PC-3 (cell line): ENCODE measurements at regions not wholly inside any gene's neighbourhood (a gene's known extent, or its start where the extent isn't known, plus 50 kb on each side); places are given as distances from the start of the nearest gene placed in this dataset.
A peak's percentile ranks its signal among the peaks of the same experiment; 100 is the strongest.

Experiments
- ATAC-seq: fragments of 200-7000 bp; cut with Tn5 transposase; 2 replicates; pipeline ENCODE4 v1.9.1; 2020; ENCODE audit warnings: mild to moderate bottlenecking, moderate library complexity
- BruUV-seq: library from RNA; stranded (reverse); fragments of 400-500 nt; replicated peaks from 2 replicates; lab custom pipeline; 2021; lab: Mats Ljungman, UMichigan
- CTCF ChIA-PET: fragments of 300-600 bp; sonication (Branson Sonifier 250); formaldehyde crosslinking; loops from one replicate; lab custom pipeline; 2022; ENCODE audit warnings: antibody characterized with exemption; lab: Charles Lee
- POLR2A ChIA-PET: fragments of 300-600 bp; sonication (Branson Sonifier 250); formaldehyde crosslinking; loops from one replicate; lab custom pipeline; 2022; ENCODE audit warnings: antibody characterized with exemption; ENCODE audit not compliant: unreplicated experiment; lab: Charles Lee
- DNase-seq: peaks from one replicate; pipeline ENCODE4 v3.0.0-alpha.2; 2015
- H2AFZ ChIP-seq: fragments of 300-600 bp; sonication (generic); 2 replicates; pipeline ENCODE4 v1.6.0; 2016; ENCODE audit warnings: antibody characterized with exemption, low read length
- H3F3A ChIP-seq: fragments of 300-600 bp; sonication (generic); one replicate; pipeline ENCODE4 v1.6.0; 2017; ENCODE audit warnings: antibody characterized with exemption, low read length, control low read depth, mild to moderate bottlenecking; ENCODE audit not compliant: unreplicated experiment
- H3K27ac ChIP-seq: fragments of 300-600 bp; sonication (generic); 2 replicates; pipeline ENCODE4 v1.5.1; 2016; ENCODE audit warnings: mild to moderate bottlenecking, low read length
- H3K27me3 ChIP-seq: fragments of 300-600 bp; sonication (generic); 2 replicates; pipeline ENCODE4 v1.6.1; 2016; ENCODE audit warnings: low read length, mixed read lengths
- H3K36me3 ChIP-seq: fragments of 300-600 bp; sonication (generic); 2 replicates; pipeline ENCODE4 v1.6.1; 2016; ENCODE audit warnings: low read depth, mixed run types, low read length, mixed read lengths
- H3K4me1 ChIP-seq: fragments of 300-600 bp; sonication (generic); 2 replicates; pipeline ENCODE4 v1.5.1; 2016; ENCODE audit warnings: low read length; ENCODE audit not compliant: insufficient read depth
- H3K4me2 ChIP-seq: fragments of 300-600 bp; sonication (generic); 2 replicates; pipeline ENCODE4 v1.6.0; 2016; ENCODE audit warnings: low read length
- H3K4me3 ChIP-seq: fragments of 300-600 bp; sonication (generic); 2 replicates; pipeline ENCODE4 v1.5.1; 2016; ENCODE audit warnings: mild to moderate bottlenecking, low read length, mixed read lengths
- H3K79me2 ChIP-seq: fragments of 300-600 bp; sonication (generic); 2 replicates; pipeline ENCODE4 v1.6.1; 2017; ENCODE audit warnings: low read length, mixed read lengths
- H3K9ac ChIP-seq: fragments of 300-600 bp; sonication (generic); 2 replicates; pipeline ENCODE4 v1.6.0; 2016; ENCODE audit warnings: mild to moderate bottlenecking, low read length
- H3K9me2 ChIP-seq: fragments of 300-600 bp; sonication (generic); replicated peaks from 2 replicates; pipeline ENCODE4 v1.6.1; 2016; ENCODE audit warnings: mixed run types, low read length, mixed read lengths
- H3K9me3 ChIP-seq: fragments of 300-600 bp; sonication (generic); 2 replicates; pipeline ENCODE4 v1.6.1; 2016; ENCODE audit warnings: low read length, mixed read lengths
- H4K20me1 ChIP-seq: fragments of 300-600 bp; sonication (generic); 2 replicates; pipeline ENCODE4 v1.6.1; 2016; ENCODE audit warnings: low read length, mixed read lengths
- CTCF ChIP-seq: fragments of 300-600 bp; sonication (generic); conservative IDR thresholded peaks from 2 replicates; pipeline ENCODE4 v1.5.1; 2017; ENCODE audit warnings: antibody characterized with exemption, low read depth, mild to moderate bottlenecking, low read length
- EZH2 ChIP-seq: fragments of 300-600 bp; sonication (generic); IDR thresholded peaks from one replicate; pipeline ENCODE4 v1.6.1; 2017; ENCODE audit warnings: antibody characterized with exemption, mild to moderate bottlenecking, low read length; ENCODE audit not compliant: unreplicated experiment
- EZH2phosphoT487 ChIP-seq: fragments of 300-600 bp; sonication (generic); IDR thresholded peaks from 2 replicates; pipeline ENCODE4 v1.6.1; 2018; ENCODE audit warnings: mild to moderate bottlenecking, antibody characterized with exemption, low read length, borderline replicate concordance
- intact Hi-C: fragments of 100-400 bp; cut with micrococcal nuclease; formaldehyde crosslinking; loops from 2 replicates; pipeline ENCODE4 v1.9.0; 2023

- POLR2A ChIA-PET: no interaction called here
- H3F3A ChIP-seq: no peaks in the 10 kb centered on the region
- H2AFZ ChIP-seq: no peak overlapping the region
- no peaks in the 10 kb centered on the region for H3K9me3 ChIP-seq
- H3K27ac ChIP-seq: no peak overlapping the region
- TF ChIP-seq EZH2 (no peak), CTCF (no peak), EZH2phosphoT487 (no peak)
- peaks cover 8% of the 10 kb centered on the region; the same call in 1 of the 2 replicates for H3K4me1 ChIP-seq
- H3K9me2 ChIP-seq: no peaks in the 10 kb centered on the region
- H3K36me3 ChIP-seq: no peaks in the 10 kb centered on the region
- H3K79me2 ChIP-seq: no peaks in the 10 kb centered on the region
- BruUV-seq: no TSS peak
- H3K9ac ChIP-seq: no peak overlapping the region
- H3K4me2 ChIP-seq: no peak overlapping the region
- CTCF ChIA-PET: no interaction called here
- peak; percentile 55 for DNase-seq
- H3K27me3 ChIP-seq: no peaks in the 10 kb centered on the region
- peak; percentile 53; the same call in 1 of the 2 replicates for ATAC-seq
- no peak overlapping the region for H3K4me3 ChIP-seq
- intact Hi-C loops: no loop called here
- no peaks in the 10 kb centered on the region for H4K20me1 ChIP-seq
These were observed 1583.3 kb downstream of the STIM2 start for GRCh38 chr4:28443801-28444412.

- Histone ChIP-seq H3K79me2 (no peaks in the 10 kb centered on the region), H3K9ac (no peak overlapping the region), H2AFZ (no peak overlapping the region), H3K9me2 (no peaks in the 10 kb centered on the region), H3K4me1 (peaks cover 4% of the 10 kb centered on the region; the same call in 1 of the 2 replicates), H3K36me3 (no peaks in the 10 kb centered on the region), H4K20me1 (no peaks in the 10 kb centered on the region), H3K9me3 (no peaks in the 10 kb centered on the region), H3K4me2 (no peak overlapping the region), H3K27ac (no peak overlapping the region), H3F3A (no peaks in the 10 kb centered on the region), H3K27me3 (no peaks in the 10 kb centered on the region), H3K4me3 (no peak overlapping the region)
- DNase-seq (peak; percentile 30), ATAC-seq (no peak; the same call in 1 of the 2 replicates)
- ChIA-PET CTCF (no interaction called here), POLR2A (no interaction called here)
- no TSS peak for BruUV-seq
- no peak for TF ChIP-seq EZH2phosphoT487
- TF ChIP-seq CTCF: no peak
- no peak for TF ChIP-seq EZH2
- intact Hi-C loops: no loop called here
These were observed 1584.3 kb downstream of the STIM2 start for GRCh38 chr4:28444886-28445496.

GRCh38 chr4:28449085-28449484 is 1588.4 kb downstream of the STIM2 start:
- intact Hi-C loops: no loop called here
- Histone ChIP-seq H3K36me3 (no peaks in the 10 kb centered on the region), H3F3A (no peaks in the 10 kb centered on the region), H3K4me2 (peak overlapping the region; percentile 29), H3K27me3 (no peaks in the 10 kb centered on the region), H3K9me3 (no peaks in the 10 kb centered on the region), H3K79me2 (no peaks in the 10 kb centered on the region), H3K4me3 (no peak overlapping the region; the same call in 1 of the 2 replicates), H3K9me2 (no peaks in the 10 kb centered on the region), H2AFZ (peak overlapping the region; percentile 24), H4K20me1 (no peaks in the 10 kb centered on the region), H3K27ac (no peak overlapping the region), H3K9ac (no peak overlapping the region), H3K4me1 (0 out of 2 replicates have a peak, but pooled peaks cover 3% of the 10 kb centered on the region)
- no peak for DNase-seq
- CTCF ChIA-PET: no interaction called here
- ATAC-seq: no peak
- no peak for TF ChIP-seq EZH2phosphoT487
- no peak for TF ChIP-seq EZH2
- POLR2A ChIA-PET: no interaction called here
- BruUV-seq: no TSS peak
